GM18498 (cell line): ENCODE measurements at regions not wholly inside any gene's neighbourhood (a gene's known extent, or its start where the extent isn't known, plus 50 kb on each side); places are given as distances from the start of the nearest gene placed in this dataset.

ENCODE experiments used
- ATAC-seq: cut with Tn5 transposase; IDR thresholded peaks from one replicate; pipeline ENCODE4 v1.9.1; 2021; ENCODE audit warnings: mild to moderate bottlenecking, moderate library complexity; ENCODE audit not compliant: unreplicated experiment

DNA sequence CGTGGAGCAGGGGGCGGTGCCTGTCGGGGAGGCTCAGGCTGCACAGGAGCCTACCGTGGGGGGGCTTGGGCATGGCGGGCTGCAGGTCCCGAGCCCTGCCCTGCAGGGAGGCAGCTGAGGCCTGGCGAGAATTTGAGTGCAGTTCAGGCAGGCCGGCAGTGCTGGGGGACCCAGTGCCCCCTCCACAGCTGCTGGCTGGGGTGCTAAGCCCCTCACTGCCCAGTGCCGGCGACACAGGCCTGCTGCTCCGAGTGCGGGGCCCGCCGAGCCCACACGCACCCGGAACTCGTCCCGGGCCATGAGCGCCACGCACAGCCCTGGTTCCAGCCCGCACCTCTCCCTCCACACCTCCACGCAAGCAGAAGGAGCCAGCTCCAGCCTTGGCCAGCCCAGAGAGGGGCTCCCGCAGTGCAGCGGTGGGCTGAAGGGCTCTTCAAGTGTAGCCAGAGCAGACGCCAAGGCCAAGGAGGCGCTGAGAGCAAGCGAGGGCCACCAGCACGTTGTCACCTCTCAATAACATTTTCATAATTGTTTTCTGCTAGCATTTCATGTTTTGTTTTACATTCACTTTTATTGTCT, 1378.9 kb upstream of the CELF4 start:
- no peak for ATAC-seq

DNA sequence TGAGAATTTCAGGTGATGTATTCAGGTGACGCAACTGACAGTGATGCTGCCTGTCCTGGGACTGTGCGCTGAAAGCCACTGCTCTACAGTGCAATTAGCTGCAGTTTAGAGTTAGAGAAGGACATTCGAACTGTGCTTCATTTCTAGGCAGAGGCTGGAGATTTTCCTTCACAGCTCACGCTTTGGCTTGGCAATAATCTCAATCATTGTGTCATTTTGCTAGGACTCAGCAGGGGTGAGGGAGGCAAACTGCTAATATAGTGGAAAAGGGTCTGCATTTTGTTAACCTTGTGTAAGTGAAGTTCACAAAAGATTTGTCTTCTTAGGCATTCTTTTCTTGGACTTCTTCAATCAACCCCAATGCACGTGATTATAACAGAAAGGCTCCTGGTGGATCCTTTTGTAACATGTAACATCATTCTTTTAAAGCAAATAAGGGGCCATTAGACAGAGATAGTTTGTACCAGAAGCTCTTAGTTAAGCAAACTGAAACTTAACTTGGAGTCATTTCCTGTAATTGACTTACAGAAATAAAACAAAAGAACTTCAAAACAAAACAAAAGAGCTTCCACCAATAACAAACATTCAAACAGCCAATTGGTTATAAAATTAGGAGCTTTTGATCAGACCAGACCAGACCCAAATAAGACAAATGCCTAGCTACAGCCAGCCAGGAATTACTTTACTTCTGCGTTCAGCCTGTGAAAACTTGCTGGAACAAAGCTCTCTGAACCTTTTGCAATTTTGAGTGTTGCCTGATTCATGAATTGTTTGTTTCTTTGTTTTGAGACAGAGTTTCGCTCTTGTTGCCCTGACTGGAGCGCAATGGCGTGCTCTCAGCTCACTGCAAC, 1376.3 kb upstream of the CELF4 start:
- no peak for ATAC-seq

- ATAC-seq = peak; percentile 79
Observed at GRCh38 chr18:38940863-38941531, 1375.4 kb upstream of the CELF4 start.

DNA sequence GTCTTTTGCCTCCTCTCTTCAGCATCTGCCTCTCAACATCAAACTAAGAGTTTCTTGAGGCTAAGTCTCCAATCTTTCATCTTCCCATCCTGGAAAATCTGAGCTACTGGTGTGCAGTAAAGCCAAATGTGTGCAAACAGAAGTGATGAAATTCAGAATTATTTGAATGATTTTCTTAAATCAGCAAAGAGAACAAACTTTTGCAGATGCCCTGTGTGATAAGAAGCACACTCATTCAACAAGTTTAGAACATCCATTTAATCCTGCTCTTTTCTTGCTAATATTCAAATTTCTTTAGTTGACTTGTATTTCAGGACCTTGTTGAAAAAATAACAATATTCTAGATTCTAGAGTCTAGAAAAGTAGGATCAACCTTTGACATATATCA, 1374.9 kb upstream of the CELF4 start:
- peak; percentile 34 for ATAC-seq

GRCh38 chr18:38933910-38934510, 1368.4 kb upstream of the CELF4 start:
- ATAC-seq = peak; percentile 80

- ATAC-seq = peak; percentile 36
Observed at GRCh38 chr18:38933322-38933721, 1367.7 kb upstream of the CELF4 start.

GRCh38 chr18:38932752-38933151, 1367.2 kb upstream of the CELF4 start:
- ATAC-seq = peak; percentile 51

DNA sequence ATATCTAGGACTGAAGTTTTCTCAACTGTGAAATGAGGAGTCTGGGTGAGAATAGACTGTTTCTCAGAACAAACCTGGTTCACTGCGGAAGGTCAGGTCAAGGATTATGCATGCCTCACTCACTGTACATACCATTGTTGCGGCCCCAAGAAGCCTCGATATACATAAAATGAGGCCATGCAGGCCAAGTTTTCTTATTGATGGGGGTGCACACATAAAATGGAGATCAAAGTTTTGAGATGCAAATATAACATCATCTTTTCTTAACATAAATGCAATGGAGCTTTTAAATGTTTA, 1366.1 kb upstream of the CELF4 start:
- no peak for ATAC-seq

DNA sequence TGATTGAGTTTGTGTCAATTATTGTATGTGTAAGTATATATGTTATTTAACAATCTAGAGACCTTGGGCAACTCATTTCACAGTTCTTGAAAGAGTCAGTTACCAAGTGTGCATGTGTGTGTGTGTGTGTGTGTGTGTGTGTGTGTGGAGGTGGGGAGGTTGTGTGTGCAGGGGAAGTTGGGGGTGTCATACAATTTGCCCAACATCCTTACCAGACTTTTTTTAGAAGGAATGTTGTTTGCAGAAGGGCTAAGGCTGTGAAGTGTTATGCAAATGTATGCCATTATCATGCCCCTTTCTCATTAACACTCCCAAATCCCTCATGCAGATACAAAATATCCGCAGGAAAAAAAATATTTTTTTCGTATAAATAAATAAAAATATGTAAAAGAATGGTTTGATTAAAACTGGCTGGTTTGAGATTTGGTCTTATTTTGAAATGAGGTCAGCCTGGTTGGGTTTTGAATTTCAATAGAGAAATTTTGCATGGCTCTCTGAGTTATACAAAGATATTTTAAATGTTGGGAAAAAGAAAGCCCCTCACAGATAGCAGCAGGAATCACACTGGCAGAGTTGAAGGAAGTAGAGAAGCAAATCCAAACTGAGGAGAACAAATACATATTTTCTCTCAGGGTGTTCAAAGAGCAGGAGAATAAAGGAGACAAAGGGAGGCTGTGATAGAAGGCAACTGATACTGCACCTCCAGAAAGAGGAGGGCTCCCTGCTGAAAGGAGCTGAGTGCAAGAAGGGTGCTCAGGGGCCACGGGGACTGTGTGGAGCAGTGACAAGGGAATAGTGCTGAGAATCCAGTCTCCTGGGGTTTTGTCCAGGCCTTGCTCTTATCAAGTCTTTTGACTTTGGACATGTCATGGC, 1365.5 kb upstream of the CELF4 start:
- no peak for ATAC-seq

DNA sequence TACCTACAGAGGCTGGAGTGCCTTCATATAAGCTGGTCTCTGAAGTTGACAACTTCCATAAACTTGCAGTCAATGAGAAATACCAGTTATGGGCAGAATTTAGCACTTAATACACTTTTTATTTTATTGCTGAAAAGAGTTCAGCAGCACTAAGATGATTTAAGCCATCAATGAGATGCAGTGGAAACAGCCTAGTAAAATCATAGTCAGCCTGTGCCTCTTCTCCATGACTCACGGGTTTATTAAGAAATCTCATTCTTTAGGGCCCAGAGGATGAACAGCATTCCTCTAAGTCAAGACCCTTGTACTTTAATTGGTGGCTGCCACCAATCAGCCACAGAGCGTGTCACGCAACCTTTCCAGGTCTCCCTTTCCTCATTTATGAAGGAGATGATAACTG, 1357.9 kb upstream of the CELF4 start:
- ATAC-seq = no peak

GRCh38 chr18:38923126-38923525, 1357.5 kb upstream of the CELF4 start:
- no peak for ATAC-seq

DNA sequence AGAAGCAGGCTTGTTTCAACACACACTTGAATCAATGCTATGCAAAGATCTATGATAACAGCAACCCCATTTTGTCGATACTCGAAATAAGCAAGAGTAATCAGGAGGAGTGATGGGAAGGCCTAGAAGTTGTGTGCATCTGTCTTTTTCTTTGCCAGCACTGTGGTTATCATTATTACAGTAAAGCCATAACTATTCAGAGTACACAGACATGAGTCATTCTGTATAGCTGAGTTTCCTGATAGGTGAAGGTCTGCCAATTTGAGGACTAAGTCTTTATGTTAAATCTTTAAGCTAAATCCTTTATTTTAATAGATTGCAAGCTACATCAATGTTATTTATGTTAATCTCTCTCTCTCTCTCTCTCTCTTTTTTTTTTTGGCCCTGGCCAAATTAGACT, 1344.4 kb upstream of the CELF4 start:
- no peak for ATAC-seq

GRCh38 chr18:38902796-38903195, 1337.2 kb upstream of the CELF4 start:
- ATAC-seq = no peak

- ATAC-seq = no peak
Observed at GRCh38 chr18:38900445-38900844, 1334.8 kb upstream of the CELF4 start.

DNA sequence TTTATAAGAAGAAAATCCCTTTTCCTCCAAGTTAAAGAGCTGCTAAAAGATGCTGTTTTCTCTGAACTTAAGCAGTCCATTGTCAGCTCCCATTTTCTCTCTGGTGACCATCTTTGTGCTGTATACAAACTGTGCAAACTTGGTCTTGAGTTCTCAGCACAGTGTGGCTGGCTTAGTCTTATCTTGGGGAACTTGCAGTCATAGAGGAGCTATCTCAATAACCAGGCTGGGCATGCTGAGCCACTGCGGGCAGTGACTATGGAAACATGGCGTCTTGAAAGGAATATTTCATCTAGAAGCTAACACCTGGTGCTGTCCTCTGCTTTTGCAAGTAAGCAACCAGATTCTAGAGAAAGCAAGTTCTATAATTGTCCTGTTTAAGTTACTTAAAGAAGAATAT, 1334.4 kb upstream of the CELF4 start:
- no peak for ATAC-seq

DNA sequence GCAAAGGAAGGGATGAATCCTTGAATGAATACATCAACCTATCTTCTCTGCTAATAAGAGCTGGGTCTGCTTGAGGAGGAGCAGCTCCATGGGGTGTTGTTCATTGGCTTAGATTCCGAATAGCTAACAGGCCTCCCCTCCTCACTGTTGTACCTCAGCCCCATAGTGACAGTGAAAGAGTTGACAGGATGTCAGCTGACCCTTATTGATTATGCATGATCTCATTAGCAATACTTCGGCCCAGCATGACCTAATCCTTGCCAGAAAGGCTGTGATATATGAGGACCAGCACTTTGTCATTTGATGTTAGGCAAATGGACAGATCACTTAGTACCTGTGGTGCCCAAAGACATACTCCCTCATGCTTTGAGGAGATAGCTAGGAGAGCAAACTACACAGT, 1333.7 kb upstream of the CELF4 start:
- no peak for ATAC-seq

DNA sequence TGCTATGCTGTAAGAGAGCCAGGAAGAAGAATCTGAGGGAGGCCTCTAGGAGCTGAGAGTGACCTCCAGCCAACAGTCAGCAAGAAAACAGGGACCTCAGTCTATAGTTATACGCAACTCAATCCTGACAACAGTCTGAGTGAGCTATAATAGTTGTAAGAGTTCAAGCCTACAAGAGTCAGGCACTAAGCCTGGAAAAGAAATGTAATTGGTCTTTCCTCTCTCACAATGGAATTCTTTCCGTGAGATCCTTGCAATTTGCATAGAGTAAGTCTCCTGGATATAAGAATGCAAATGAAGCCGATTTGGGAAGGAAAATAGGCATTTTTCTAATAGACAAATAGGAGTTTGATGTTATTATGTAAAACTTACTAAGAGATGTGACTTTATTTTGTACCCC, 1332.6 kb upstream of the CELF4 start:
- ATAC-seq = no peak

- ATAC-seq = no peak
Observed at GRCh38 chr18:38895560-38895959, 1330.0 kb upstream of the CELF4 start.

DNA sequence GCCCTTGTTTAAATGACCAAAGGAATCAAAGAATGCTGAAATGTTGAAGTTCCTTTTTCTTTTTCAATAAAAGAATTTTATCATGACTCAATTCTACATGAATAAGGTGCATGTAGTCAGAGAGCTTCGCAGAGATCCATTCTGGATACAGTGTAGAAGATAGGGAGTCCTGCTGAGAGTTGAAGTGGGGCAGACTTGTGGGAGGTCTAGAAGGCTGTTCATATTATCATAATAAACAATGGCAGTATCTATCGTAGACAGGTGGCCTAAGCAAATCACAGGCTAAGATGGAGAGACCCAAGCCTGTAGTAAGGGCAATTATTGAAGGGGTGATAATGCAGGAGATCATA, 1322.0 kb upstream of the CELF4 start:
- ATAC-seq = no peak

- no peak for ATAC-seq
Observed at GRCh38 chr18:38886861-38887670, 1321.5 kb upstream of the CELF4 start.
